ENCODE measurements at regions not wholly inside any gene's neighbourhood (a gene's known extent, or its start where the extent isn't known, plus 50 kb on each side); places are given as distances from the start of the nearest gene placed in this dataset.
"Not testable (repeated sequence)": the region's sequence is repeated elsewhere in the genome, so short reads cannot be mapped to it uniquely, and the experiment has no call there.

GRCh38 chr14:81738946-81739659 lies 205.4 kb upstream of the SEL1L start:
- H3K4me3 ChIP-seq, result no peak overlapping the region
- H3K27me3 ChIP-seq (replicated peaks), result no peaks in the 10 kb centered on the region
- H3K9me3 ChIP-seq (replicated peaks), result no peaks in the 10 kb centered on the region
- no peak overlapping the region for H3K27ac ChIP-seq
- no peaks in the 10 kb centered on the region for H3K36me3 ChIP-seq
- no peaks in the 10 kb centered on the region for H3K4me1 ChIP-seq (replicated peaks)
- DNase-seq (ENCODE audit: low read depth in 1 of 2, low spot score in 2 of 2), result no peak

- Histone ChIP-seq H3K27me3 (replicated peaks) (no peaks in the 10 kb centered on the region), H3K4me1 (replicated peaks) (no peaks in the 10 kb centered on the region), H3K4me3 (no peak overlapping the region), H3K9me3 (replicated peaks) (no peaks in the 10 kb centered on the region), H3K27ac (no peak overlapping the region), H3K36me3 (no peaks in the 10 kb centered on the region)
- DNase-seq (ENCODE audit: low read depth in 1 of 2, low spot score in 2 of 2), result no peak
Observed at GRCh38 chr14:81743605-81744004, 210.0 kb upstream of the SEL1L start.

GRCh38 chr14:81751198-81751597 lies 217.5 kb upstream of the SEL1L start:
- Histone ChIP-seq H3K4me3 (no peak overlapping the region), H3K36me3 (no peaks in the 10 kb centered on the region), H3K27ac (no peak overlapping the region), H3K4me1 (replicated peaks) (no peaks in the 10 kb centered on the region), H3K9me3 (replicated peaks) (no peaks in the 10 kb centered on the region), H3K27me3 (replicated peaks) (no peaks in the 10 kb centered on the region)
- no peak for DNase-seq (ENCODE audit: low read depth in 1 of 2, low spot score in 2 of 2)

DNA sequence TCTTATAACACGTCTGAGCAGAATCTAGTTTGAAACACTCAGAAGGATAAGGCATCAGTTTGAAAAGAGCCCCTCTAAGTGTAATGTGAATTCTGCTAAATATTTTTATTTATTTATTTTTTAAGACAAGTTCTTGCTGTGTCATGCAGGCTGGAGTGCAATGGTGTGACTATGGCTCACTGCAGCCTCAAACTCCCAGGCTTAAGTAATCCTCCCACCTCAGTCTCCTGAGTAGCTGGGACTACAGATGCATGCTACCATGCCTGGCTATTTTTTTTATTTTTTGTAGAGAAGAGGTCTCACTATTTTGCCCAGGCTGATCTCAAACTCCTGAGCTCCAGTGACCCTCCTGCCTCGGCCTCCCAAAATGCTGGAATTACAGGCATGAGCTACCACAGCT lies 225.9 kb upstream of the SEL1L start:
- Histone ChIP-seq H3K9me3 (replicated peaks) (no peaks in the 10 kb centered on the region; the same call in 1 of the 2 replicates), H3K4me1 (replicated peaks) (no peaks in the 10 kb centered on the region), H3K36me3 (no peaks in the 10 kb centered on the region), H3K4me3 (no peak overlapping the region), H3K27me3 (replicated peaks) (no peaks in the 10 kb centered on the region), H3K27ac (no peak overlapping the region)
- no peak for DNase-seq (ENCODE audit: low read depth in 1 of 2, low spot score in 2 of 2)

DNA sequence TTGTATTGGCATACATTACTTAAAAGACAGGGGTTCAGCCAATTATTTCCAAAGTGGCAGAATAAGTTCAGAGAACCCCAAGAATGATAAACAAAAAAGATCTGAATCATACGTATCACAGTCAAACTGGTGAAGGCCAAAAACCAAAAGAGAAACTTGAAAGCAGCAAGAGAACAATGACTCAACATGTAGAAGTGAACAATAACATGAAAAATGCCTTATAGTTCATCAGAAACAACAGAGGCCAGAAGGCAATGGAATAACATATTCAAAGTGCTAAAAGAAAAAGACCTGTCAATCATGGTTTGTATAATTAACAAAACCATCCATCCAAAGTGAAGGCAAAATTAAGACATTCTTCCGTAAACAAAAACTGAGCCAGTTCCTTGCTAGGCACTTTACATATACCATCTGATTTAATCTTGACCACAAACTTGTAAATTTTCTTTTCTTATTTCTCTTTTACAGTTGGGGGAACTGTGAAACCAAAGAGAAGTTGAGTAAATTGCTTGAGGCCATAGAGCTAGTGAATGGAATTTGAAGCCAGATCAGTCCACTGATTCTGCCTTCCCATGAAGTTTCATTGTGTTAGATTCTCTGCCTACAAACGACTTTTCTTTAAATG lies 232.1 kb upstream of the SEL1L start:
- no peak for DNase-seq (ENCODE audit: low read depth in 1 of 2, low spot score in 2 of 2)

DNA sequence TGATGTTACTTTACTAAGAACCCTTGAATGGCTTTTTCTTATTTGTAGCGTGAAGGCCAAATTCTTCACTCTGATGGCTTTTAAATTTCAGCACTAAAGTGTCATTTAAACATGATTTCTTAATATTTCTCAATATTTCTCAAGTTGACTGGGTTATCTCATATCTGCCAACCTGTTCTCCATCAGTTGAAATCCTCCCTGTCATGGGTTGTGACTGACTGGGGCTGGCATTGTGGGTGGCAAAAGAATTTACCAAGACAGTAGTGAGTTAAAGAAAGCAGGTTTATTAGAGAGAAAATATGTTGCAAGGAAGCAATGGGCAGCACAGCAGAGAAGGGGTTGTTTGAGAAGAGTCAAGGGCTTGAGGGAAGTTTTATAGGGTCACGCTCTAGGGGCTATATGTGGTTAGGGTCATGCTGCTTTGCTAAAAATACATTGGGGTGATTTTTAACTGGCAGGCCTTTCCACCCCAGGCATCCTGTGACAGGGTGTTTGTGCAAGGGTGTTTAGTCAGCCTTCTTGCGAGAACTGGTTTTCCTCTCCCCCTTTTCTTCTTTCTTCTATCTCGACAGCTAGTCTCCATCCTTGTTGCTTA lies 232.8 kb upstream of the SEL1L start:
- Histone ChIP-seq H3K27me3 (replicated peaks) (no peaks in the 10 kb centered on the region), H3K4me3 (no peak overlapping the region), H3K27ac (no peak overlapping the region), H3K4me1 (replicated peaks) (no peaks in the 10 kb centered on the region), H3K36me3 (no peaks in the 10 kb centered on the region), H3K9me3 (replicated peaks) (peaks cover 5% of the 10 kb centered on the region; the same call in 1 of the 2 replicates)
- no peak for DNase-seq (ENCODE audit: low read depth in 1 of 2, low spot score in 2 of 2)

More for the DNA sequence above, 232.1 kb upstream of the SEL1L start:
- Histone ChIP-seq H3K9me3 (replicated peaks) (peaks cover 5% of the 10 kb centered on the region; the same call in 1 of the 2 replicates), H3K4me1 (replicated peaks) (no peaks in the 10 kb centered on the region), H3K27me3 (replicated peaks) (no peaks in the 10 kb centered on the region), H3K4me3 (no peak overlapping the region), H3K36me3 (no peaks in the 10 kb centered on the region), H3K27ac (no peak overlapping the region)

GRCh38 chr14:81767266-81767995 lies 233.8 kb upstream of the SEL1L start:
- Histone ChIP-seq H3K27me3 (replicated peaks) (no peaks in the 10 kb centered on the region), H3K4me3 (no peak overlapping the region), H3K4me1 (replicated peaks) (no peaks in the 10 kb centered on the region), H3K36me3 (no peaks in the 10 kb centered on the region), H3K9me3 (replicated peaks) (peaks cover 5% of the 10 kb centered on the region; the same call in 1 of the 2 replicates), H3K27ac (no peak overlapping the region)
- DNase-seq (ENCODE audit: low read depth in 1 of 2, low spot score in 2 of 2), result no peak

DNA sequence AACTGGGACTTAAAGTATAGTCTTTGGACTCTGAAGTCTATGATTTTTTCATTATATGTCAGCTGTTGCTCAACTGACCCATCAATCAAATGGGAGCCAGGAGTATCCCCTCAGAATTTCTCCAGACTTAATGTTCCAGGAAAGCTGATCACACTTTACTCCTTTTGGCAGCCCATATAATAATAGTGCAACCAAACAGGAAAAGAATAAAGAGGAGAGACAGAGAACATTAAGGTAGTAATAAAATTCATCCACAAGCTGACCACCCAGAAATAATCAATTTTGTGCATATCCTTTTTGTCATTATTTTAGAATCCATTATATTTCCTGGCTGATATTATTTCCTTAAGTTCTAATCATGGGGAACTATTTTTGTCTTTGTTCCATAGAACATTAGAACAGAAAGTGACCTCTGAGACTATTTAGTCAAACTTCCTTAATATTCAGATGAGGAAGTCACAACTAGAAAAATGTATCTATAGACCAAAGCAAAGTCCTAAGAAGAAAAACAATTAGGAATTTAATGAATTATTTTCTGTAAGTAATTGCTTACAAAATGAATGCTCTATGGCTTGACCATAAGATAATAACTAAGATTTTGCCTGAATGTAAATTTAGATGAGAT lies 238.1 kb upstream of the SEL1L start:
- H3K4me1 ChIP-seq (replicated peaks), result no peaks in the 10 kb centered on the region
- no peak overlapping the region for H3K4me3 ChIP-seq
- H3K27ac ChIP-seq, result no peak overlapping the region
- H3K27me3 ChIP-seq (replicated peaks), result no peaks in the 10 kb centered on the region
- H3K36me3 ChIP-seq, result no peaks in the 10 kb centered on the region
- DNase-seq (ENCODE audit: low read depth in 1 of 2, low spot score in 2 of 2), result no peak
- no peaks in the 10 kb centered on the region for H3K9me3 ChIP-seq (replicated peaks)

DNA sequence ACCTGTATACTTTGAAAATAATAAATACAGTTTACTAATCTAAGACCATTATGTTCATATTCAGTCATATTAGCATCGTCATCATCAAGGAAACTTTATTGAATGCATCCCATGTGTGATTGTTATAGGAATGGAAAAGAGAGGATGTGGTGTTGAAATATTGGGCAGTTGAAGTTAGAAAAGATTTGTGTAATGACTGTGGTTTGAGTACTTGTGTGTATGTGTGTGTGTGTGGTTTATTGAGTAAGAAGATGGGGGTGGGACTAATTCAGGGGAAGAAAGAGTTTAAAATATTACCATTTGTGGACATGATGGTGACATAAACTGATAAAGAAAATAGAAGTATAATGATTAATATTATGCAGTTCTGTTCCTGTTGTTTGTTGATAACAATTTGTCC lies 238.7 kb upstream of the SEL1L start:
- H3K4me3 ChIP-seq, result no peak overlapping the region
- no peaks in the 10 kb centered on the region for H3K27me3 ChIP-seq (replicated peaks)
- no peaks in the 10 kb centered on the region for H3K4me1 ChIP-seq (replicated peaks)
- no peak overlapping the region for H3K27ac ChIP-seq
- DNase-seq (ENCODE audit: low read depth in 1 of 2, low spot score in 2 of 2), result no peak
- H3K9me3 ChIP-seq (replicated peaks), result no peaks in the 10 kb centered on the region
- H3K36me3 ChIP-seq, result no peaks in the 10 kb centered on the region

GRCh38 chr14:81776531-81776930 lies 242.9 kb upstream of the SEL1L start:
- DNase-seq (ENCODE audit: low read depth in 1 of 2, low spot score in 2 of 2), result no peak
- no peak overlapping the region for H3K27ac ChIP-seq
- H3K36me3 ChIP-seq, result no peaks in the 10 kb centered on the region
- H3K4me1 ChIP-seq (replicated peaks), result no peaks in the 10 kb centered on the region
- H3K9me3 ChIP-seq (replicated peaks), result no peaks in the 10 kb centered on the region; the same call in 1 of the 2 replicates
- H3K4me3 ChIP-seq, result no peak overlapping the region
- no peaks in the 10 kb centered on the region for H3K27me3 ChIP-seq (replicated peaks)

DNA sequence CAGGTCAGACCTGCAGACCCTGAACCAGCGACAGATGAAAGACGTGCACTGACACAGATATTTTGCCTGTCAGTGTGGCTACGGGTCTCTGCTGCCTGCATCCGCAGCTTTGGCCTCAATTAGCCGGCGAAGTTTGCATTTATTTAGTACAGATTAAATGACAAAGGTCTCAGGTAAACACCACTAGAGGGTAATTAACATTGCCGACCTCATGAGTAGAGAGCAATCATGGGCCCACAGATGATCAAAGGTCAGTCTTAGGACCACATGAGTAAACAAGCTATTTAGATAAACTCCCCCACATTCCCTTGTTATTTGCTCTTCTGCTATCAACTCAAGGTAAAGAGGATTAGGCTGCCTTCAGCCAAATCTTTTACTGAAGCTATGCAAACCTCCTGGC lies 248.1 kb upstream of the SEL1L start:
- not testable (repeated sequence) for H3K4me1 ChIP-seq (replicated peaks); H3K9me3 ChIP-seq (replicated peaks); DNase-seq (ENCODE audit: low read depth in 1 of 2, low spot score in 2 of 2); H3K4me3 ChIP-seq; H3K36me3 ChIP-seq; H3K27me3 ChIP-seq (replicated peaks); H3K27ac ChIP-seq

GRCh38 chr14:81784084-81784483 lies 250.4 kb upstream of the SEL1L start:
- Histone ChIP-seq H3K4me3 (no peak overlapping the region), H3K36me3 (no peaks in the 10 kb centered on the region), H3K27ac (no peak overlapping the region), H3K9me3 (replicated peaks) (no peaks in the 10 kb centered on the region; the same call in 1 of the 2 replicates), H3K27me3 (replicated peaks) (no peaks in the 10 kb centered on the region), H3K4me1 (replicated peaks) (no peaks in the 10 kb centered on the region)
- DNase-seq (ENCODE audit: low read depth in 1 of 2, low spot score in 2 of 2), result no peak

GRCh38 chr14:81797315-81797714 lies 263.7 kb upstream of the SEL1L start:
- H3K27ac ChIP-seq, result no peak overlapping the region
- no peak for DNase-seq (ENCODE audit: low read depth in 1 of 2, low spot score in 2 of 2)
- H3K9me3 ChIP-seq (replicated peaks), result no peaks in the 10 kb centered on the region
- H3K4me3 ChIP-seq, result no peak overlapping the region
- no peaks in the 10 kb centered on the region for H3K27me3 ChIP-seq (replicated peaks)
- no peaks in the 10 kb centered on the region for H3K4me1 ChIP-seq (replicated peaks)
- H3K36me3 ChIP-seq, result no peaks in the 10 kb centered on the region
